ENCODE measurements at regions not wholly inside any gene's neighbourhood (a gene's known extent, or its start where the extent isn't known, plus 50 kb on each side); places are given as distances from the start of the nearest gene placed in this dataset.

DNA sequence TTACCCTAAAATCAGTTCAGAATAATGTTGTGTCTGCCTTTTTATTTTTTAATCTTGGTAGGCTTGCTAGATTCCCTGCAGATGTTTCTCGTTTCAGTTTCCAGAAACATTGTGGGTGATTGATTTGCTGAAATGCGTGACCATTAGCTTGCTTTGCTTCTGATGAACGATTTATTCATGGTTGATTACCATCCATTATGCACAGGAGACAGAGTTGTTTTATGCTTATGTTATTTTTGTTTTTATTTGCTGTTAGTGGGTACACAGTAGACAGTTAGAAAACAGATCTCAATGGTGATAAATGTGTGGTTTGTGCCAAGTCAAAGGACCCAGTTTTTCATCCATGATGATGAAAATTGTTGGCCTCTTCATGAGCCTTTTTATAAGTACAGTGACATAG lies 455.6 kb upstream of the BOD1L1 start:
- no peak for TF ChIP-seq EP300 (IDR thresholded peaks at IDR 0.05)
- TF ChIP-seq, protein P1, sequence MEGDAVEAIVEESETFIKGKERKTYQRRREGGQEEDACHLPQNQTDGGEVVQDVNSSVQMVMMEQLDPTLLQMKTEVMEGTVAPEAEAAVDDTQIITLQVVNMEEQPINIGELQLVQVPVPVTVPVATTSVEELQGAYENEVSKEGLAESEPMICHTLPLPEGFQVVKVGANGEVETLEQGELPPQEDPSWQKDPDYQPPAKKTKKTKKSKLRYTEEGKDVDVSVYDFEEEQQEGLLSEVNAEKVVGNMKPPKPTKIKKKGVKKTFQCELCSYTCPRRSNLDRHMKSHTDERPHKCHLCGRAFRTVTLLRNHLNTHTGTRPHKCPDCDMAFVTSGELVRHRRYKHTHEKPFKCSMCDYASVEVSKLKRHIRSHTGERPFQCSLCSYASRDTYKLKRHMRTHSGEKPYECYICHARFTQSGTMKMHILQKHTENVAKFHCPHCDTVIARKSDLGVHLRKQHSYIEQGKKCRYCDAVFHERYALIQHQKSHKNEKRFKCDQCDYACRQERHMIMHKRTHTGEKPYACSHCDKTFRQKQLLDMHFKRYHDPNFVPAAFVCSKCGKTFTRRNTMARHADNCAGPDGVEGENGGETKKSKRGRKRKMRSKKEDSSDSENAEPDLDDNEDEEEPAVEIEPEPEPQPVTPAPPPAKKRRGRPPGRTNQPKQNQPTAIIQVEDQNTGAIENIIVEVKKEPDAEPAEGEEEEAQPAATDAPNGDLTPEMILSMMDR (IDR thresholded peaks at IDR 0.05), result no peak
- TF ChIP-seq POLR2A (IDR thresholded peaks at IDR 0.05), result no peak
- TF ChIP-seq POLR2AphosphoS5 (IDR thresholded peaks at IDR 0.05), result no peak
- DNase-seq, result no peak
- no peaks in the 10 kb centered on the region for H3K4me1 ChIP-seq
- no peaks in the 10 kb centered on the region for H3K9me3 ChIP-seq
- no peaks in the 10 kb centered on the region for H3K27me3 ChIP-seq
- no peaks in the 10 kb centered on the region for H3K36me3 ChIP-seq
- no peak overlapping the region for H3K27ac ChIP-seq
- 75 to 79% methylated on average over 3 of the region's 3 CpGs for WGBS, 2 donors
- ATAC-seq (ENCODE audit: low FRiP score in 2 of 2), result no peak
- no peak overlapping the region for H3K4me3 ChIP-seq

GRCh38 chr4:14084598-14084997 lies 457.1 kb upstream of the BOD1L1 start:
- no peaks in the 10 kb centered on the region for H3K36me3 ChIP-seq
- no peak overlapping the region for H3K4me3 ChIP-seq
- no peaks in the 10 kb centered on the region for H3K4me1 ChIP-seq
- ATAC-seq (ENCODE audit: low FRiP score in 2 of 2) (no peak), DNase-seq (no peak)
- no peaks in the 10 kb centered on the region for H3K27me3 ChIP-seq
- no peaks in the 10 kb centered on the region for H3K9me3 ChIP-seq
- no peak overlapping the region for H3K27ac ChIP-seq
- TF ChIP-seq POLR2AphosphoS5 (IDR thresholded peaks at IDR 0.05), result no peak
- 78 to 85% methylated on average over 2 of the region's 2 CpGs for WGBS, 2 donors

DNA sequence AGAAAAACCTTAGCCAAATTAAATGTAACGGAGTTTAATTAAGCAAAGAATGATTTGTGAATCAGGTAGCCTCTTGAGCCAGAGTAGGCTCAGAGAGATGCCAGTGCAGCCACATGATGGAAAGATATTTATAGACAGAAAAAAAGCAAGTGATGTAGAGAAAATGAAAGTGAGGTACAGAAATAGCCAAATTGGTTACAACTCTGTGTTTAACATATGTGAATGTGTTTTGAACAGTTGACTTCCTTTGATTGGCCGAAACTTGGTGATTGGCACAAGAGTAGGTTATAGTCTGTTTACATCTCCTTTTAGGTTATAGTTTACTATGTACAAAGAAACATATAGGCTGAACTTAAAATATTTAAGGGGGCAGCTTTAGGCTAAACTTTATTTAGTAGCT lies 459.9 kb upstream of the BOD1L1 start:
- TF ChIP-seq, protein P1 (IDR thresholded peaks at IDR 0.05), result no peak
- TF ChIP-seq POLR2A (IDR thresholded peaks at IDR 0.05) (no peak), POLR2AphosphoS5 (IDR thresholded peaks at IDR 0.05) (no peak), EP300 (IDR thresholded peaks at IDR 0.05) (no peak)
- Histone ChIP-seq H3K9me3 (no peaks in the 10 kb centered on the region), H3K4me3 (no peak overlapping the region), H3K27me3 (no peaks in the 10 kb centered on the region), H3K36me3 (no peaks in the 10 kb centered on the region), H3K4me1 (no peaks in the 10 kb centered on the region), H3K27ac (no peak overlapping the region)
- ATAC-seq (ENCODE audit: low FRiP score in 2 of 2), result no peak
- DNase-seq, result no peak
- 86 to 93% methylated on average over 2 of the region's 2 CpGs for WGBS, 2 donors

- TF ChIP-seq, protein P1 (IDR thresholded peaks at IDR 0.05), result no peak
- TF ChIP-seq EP300 (IDR thresholded peaks at IDR 0.05) (no peak), POLR2A (IDR thresholded peaks at IDR 0.05) (no peak), POLR2AphosphoS5 (IDR thresholded peaks at IDR 0.05) (no peak)
- WGBS, 2 donors, result 84 to 90% methylated on average over 1 of the region's 1 CpG
- Histone ChIP-seq H3K4me1 (no peaks in the 10 kb centered on the region), H3K4me3 (no peak overlapping the region), H3K9me3 (no peaks in the 10 kb centered on the region), H3K27ac (no peak overlapping the region), H3K36me3 (no peaks in the 10 kb centered on the region), H3K27me3 (no peaks in the 10 kb centered on the region)
- ATAC-seq (ENCODE audit: low FRiP score in 2 of 2), result no peak
- no peak for DNase-seq
Measured at GRCh38 chr4:14087921-14088320, 460.4 kb upstream of the BOD1L1 start.

- H3K36me3 ChIP-seq, result no peaks in the 10 kb centered on the region
- H3K27me3 ChIP-seq, result no peaks in the 10 kb centered on the region
- TF ChIP-seq EP300 (IDR thresholded peaks at IDR 0.05), result no peak
- no peak for TF ChIP-seq POLR2AphosphoS5 (IDR thresholded peaks at IDR 0.05)
- TF ChIP-seq POLR2A (IDR thresholded peaks at IDR 0.05), result no peak
- TF ChIP-seq, protein P1 (IDR thresholded peaks at IDR 0.05), result no peak
- ATAC-seq (ENCODE audit: low FRiP score in 2 of 2), result no peak
- no peak for DNase-seq
- H3K9me3 ChIP-seq, result no peaks in the 10 kb centered on the region
- H3K27ac ChIP-seq, result no peak overlapping the region
- no peak overlapping the region for H3K4me3 ChIP-seq
- H3K4me1 ChIP-seq, result no peaks in the 10 kb centered on the region
Measured at GRCh38 chr4:14091531-14091930, 464.0 kb upstream of the BOD1L1 start.
